NT2/D1 (cell line): ENCODE measurements at regions not wholly inside any gene's neighbourhood (a gene's known extent, or its start where the extent isn't known, plus 50 kb on each side); places are given as distances from the start of the nearest gene placed in this dataset.

Source experiments
- DNase-seq: peaks from one replicate; pipeline ENCODE4 v3.0.0-alpha.2; 2011; ENCODE audit warnings: low read depth, low spot score
- H3K27me3 ChIP-seq: 2 replicates; pipeline ENCODE4 v1.6.0; 2011; ENCODE audit warnings: mild to moderate bottlenecking; ENCODE audit not compliant: insufficient read length, insufficient read depth
- H3K36me3 ChIP-seq: 2 replicates; pipeline ENCODE4 v1.6.1; 2011; ENCODE audit warnings: mild to moderate bottlenecking, low read length, mixed read lengths; ENCODE audit not compliant: insufficient read depth, insufficient read length
- H3K4me1 ChIP-seq: 2 replicates; pipeline ENCODE4 v1.5.1; 2011; ENCODE audit not compliant: insufficient read depth, insufficient read length
- H3K4me3 ChIP-seq: 2 replicates; pipeline ENCODE4 v1.5.1; 2011; ENCODE audit warnings: low read depth; ENCODE audit not compliant: insufficient read length
- H3K9ac ChIP-seq: 2 replicates; pipeline ENCODE4 v1.6.0; 2011; ENCODE audit warnings: low read depth; ENCODE audit not compliant: insufficient read length
- H3K9me3 ChIP-seq: 2 replicates; pipeline ENCODE4 v1.5.1; 2011; ENCODE audit warnings: mild to moderate bottlenecking, low read length; ENCODE audit not compliant: insufficient read depth
- SUZ12 ChIP-seq: IDR thresholded peaks from 2 replicates; pipeline ENCODE4 v1.6.1; 2011; ENCODE audit not compliant: insufficient read length, insufficient read depth; ENCODE audit errors: extremely low read depth
- YY1 ChIP-seq: IDR thresholded peaks from 2 replicates; pipeline ENCODE4 v1.6.1; 2011; ENCODE audit not compliant: insufficient read length, insufficient read depth
- ZNF274 ChIP-seq: IDR thresholded peaks from 2 replicates; pipeline ENCODE4 v1.6.1; 2011; ENCODE audit warnings: mild to moderate bottlenecking, low read depth, low read length

DNA sequence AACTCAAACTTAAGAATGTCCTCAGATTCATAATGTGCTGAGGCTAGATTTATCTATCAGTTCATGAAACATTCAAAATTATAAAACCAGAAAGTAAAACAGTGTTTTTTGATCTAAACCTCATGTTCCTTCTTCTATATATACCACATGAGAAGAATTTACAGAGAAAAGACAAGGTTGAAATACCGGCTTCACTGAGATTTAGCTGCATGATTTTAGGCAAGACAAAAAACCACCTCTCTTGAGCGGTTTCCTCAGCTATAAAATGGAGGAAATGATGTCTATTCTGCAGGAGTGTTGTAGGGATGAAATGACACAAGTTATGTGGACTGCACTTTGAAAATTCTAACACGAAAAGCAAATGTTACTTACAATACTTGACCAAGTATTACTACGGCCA, 80.6 kb upstream of the FOXB1 start:
- H3K9me3 ChIP-seq: no peaks in the 10 kb centered on the region
- no peaks in the 10 kb centered on the region for H3K4me1 ChIP-seq
- H3K27me3 ChIP-seq: peaks cover 3% of the 10 kb centered on the region
- no peaks in the 10 kb centered on the region for H3K36me3 ChIP-seq
- H3K4me3 ChIP-seq: no peak overlapping the region
- DNase-seq: no peak
- no peak overlapping the region for H3K9ac ChIP-seq
- TF ChIP-seq SUZ12 (no peak), YY1 (no peak)

DNA sequence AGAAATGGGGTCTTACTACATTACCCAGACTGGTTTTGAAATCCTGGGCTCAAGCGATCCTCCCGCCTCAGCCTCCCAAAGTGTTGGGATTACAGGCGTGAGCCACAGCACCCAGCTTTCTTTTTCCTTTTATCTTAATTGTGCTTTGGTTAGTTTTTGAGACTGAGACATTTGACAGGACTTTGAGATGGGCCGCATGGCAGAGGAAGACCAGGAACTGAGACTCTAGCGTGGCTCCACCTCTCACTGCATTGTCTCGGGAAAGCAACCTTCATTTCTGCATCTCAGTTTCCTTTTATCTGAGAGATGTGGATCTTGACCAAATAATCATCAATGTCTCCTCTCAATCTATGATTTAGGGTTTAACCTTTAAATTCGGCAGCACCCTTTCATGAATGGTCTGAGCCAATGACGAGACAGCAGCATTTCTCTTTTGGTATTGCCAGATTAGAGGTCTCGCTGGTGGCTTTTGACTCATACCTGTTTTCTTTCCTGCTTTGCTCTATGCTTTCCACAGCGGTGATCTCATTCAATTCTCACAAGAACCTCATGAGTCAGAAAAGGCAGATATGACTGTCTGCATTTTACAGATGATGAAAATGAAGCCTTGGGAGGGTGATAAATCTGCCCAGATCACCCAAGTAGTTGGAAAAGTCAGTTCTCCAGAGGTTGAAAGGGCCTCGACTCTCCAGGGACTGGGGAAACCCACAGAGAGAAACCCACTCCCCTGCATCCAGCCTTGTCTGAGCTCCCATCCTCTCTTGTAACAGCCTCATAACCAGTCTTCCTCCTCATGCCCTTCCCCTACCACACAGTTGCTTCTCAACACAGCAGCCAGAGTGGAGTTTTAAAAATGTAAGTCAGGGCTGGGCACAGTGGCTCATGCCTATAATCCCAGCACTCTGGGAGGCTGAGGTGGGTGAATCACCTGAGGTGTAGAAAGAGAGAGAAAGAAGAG, 84.8 kb upstream of the FOXB1 start:
- no peaks in the 10 kb centered on the region for H3K9me3 ChIP-seq
- no peak overlapping the region for H3K9ac ChIP-seq
- H3K4me1 ChIP-seq: no peaks in the 10 kb centered on the region
- peaks cover 3% of the 10 kb centered on the region for H3K27me3 ChIP-seq
- DNase-seq: no peak
- no peak for TF ChIP-seq SUZ12
- TF ChIP-seq ZNF274: no peak
- no peak for TF ChIP-seq YY1
- H3K4me3 ChIP-seq: no peak overlapping the region
- H3K36me3 ChIP-seq: no peaks in the 10 kb centered on the region

DNA sequence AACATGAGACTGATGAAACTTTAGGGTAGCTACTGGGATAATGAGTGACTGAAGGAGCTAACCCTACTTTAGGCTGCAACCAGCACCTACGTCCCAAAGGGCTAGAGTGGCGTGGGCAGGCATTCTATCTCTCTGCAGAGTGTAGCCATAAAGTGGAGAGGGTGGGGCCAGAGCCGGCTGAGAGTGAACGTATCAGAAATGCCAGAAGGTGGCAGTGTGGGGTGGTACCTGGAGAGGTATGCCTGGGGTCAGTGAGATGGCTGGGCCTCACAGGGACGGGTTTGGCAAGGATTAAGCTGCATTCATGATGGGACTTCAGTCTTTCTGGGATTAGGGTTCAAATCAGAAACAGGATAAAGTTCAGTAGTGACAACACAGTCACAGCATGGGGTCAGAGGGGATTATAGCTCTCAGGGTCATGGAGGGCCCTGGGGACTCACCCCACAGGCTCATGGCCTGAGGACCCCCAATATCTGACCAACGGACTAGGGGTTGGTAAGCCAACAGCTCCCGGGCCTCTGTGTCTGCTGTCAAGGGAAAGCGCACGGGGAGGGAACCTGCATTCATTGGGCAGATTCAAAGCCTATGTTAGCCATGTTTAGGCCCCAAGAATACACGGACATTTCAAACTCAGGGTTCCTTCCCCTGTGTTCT, 86.5 kb upstream of the FOXB1 start:
- H3K9me3 ChIP-seq: no peaks in the 10 kb centered on the region
- DNase-seq: peak; percentile 72
- H3K27me3 ChIP-seq: peaks cover 3% of the 10 kb centered on the region
- H3K4me1 ChIP-seq: no peaks in the 10 kb centered on the region
- no peak overlapping the region for H3K9ac ChIP-seq
- H3K36me3 ChIP-seq: no peaks in the 10 kb centered on the region
- no peak overlapping the region for H3K4me3 ChIP-seq
- TF ChIP-seq ZNF274 (no peak), YY1 (no peak), SUZ12 (no peak)

DNA sequence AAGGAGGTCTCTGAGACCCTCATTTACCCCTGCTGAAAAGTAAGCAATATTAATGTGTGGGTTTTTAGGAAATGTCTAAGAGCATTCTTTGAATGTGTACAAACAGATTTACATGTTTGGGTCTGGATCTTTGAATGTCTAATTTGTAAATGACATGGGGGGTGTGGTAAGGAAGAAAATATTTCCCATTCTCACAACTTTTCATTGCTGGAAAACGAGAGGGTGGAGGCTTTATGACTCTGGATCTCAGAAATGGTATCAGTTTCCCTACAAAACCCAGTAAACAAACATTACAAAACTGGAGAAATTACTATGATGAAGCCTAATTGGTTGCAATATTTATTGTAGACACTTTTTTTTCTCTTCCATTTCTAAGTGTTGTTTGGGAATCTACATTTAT, 98.1 kb upstream of the FOXB1 start:
- no peaks in the 10 kb centered on the region for H3K9me3 ChIP-seq
- TF ChIP-seq SUZ12 (no peak), YY1 (no peak)
- H3K27me3 ChIP-seq: no peaks in the 10 kb centered on the region

DNA sequence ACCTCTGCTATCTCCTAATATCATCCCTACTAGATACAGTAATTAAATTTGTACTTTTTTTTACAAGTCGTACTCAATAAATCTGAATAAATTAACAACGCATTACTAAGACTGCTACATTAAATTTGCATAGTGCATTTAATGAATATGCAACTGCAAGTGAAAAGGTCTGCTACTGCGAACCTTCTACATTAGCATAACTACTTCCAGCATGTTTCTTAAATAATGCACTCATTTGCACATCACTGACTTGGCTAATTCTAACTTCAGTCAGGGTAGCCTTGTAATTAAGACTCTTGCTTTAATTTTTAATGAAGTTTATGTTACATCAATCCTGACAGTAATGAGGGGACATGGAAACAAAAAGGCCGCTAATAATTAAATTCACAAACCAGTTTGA, 98.9 kb upstream of the FOXB1 start:
- no peak overlapping the region for H3K9ac ChIP-seq
- DNase-seq: no peak
- TF ChIP-seq SUZ12: no peak
- no peak for TF ChIP-seq ZNF274
- no peak for TF ChIP-seq YY1
- no peaks in the 10 kb centered on the region for H3K36me3 ChIP-seq
- no peak overlapping the region for H3K4me3 ChIP-seq
- no peaks in the 10 kb centered on the region for H3K9me3 ChIP-seq
- no peaks in the 10 kb centered on the region for H3K4me1 ChIP-seq
- H3K27me3 ChIP-seq: no peaks in the 10 kb centered on the region

More for the DNA sequence above, 98.1 kb upstream of the FOXB1 start:
- no peak overlapping the region for H3K9ac ChIP-seq
- H3K4me1 ChIP-seq: no peaks in the 10 kb centered on the region
- H3K36me3 ChIP-seq: no peaks in the 10 kb centered on the region
- no peak for DNase-seq
- H3K4me3 ChIP-seq: no peak overlapping the region

DNA sequence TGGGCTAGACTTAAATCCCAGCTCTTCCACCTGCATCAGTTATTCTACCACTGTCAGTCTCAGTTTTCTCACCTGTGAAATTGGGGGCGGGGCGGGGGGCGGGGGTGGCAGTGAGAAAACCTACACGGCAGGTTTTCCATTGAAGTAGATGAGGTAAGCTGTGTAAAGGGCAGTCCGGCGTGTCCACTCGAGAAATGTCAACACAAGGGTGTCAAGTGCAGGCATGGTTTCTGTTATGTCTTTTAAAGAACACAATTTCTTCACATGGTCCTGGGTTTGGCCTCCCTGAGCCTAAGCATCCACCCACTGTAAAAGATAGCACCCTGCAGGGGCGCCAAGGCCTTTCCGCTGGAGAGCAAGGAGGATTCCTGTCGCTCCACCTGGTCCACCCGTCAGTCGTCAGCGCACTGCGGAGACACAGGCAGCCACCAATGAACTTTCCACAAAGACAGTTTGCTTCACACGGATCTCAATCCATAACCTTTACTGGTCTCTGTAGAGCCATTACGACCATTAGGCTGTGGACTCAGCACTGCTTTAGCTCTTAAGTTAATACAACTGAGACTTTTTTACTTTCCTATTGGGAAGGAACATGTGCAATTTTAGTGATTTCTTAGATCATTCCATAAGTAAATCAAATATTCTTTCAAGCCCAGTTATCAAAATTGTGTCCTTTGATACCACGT, 99.5 kb upstream of the FOXB1 start:
- H3K4me3 ChIP-seq: no peak overlapping the region
- H3K9ac ChIP-seq: no peak overlapping the region
- no peaks in the 10 kb centered on the region for H3K9me3 ChIP-seq
- TF ChIP-seq YY1: no peak
- no peak for TF ChIP-seq SUZ12
- no peak for TF ChIP-seq ZNF274
- H3K27me3 ChIP-seq: no peaks in the 10 kb centered on the region
- no peaks in the 10 kb centered on the region for H3K4me1 ChIP-seq
- no peaks in the 10 kb centered on the region for H3K36me3 ChIP-seq
- no peak for DNase-seq

DNA sequence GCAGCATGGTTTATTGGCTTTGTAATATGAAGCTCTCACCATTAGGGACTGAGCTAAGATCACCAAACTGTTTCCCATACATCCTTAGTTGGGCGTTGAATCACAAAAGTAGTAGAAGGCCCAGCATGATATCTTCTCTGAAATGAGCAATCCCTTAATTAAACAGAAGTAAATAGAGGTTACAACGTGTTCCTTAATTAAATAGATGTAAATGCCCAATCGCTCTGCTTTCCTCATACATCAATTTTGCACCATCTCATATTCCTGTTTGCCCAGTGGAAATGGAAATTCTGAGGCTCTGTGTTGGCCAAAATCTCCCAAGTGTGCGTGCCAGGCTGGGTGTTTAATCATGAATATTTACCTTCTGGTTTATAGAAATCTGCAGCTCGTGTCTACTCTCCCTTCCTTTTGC, 107.4 kb upstream of the FOXB1 start:
- Histone ChIP-seq H3K9me3 (no peaks in the 10 kb centered on the region), H3K27me3 (no peaks in the 10 kb centered on the region), H3K36me3 (no peaks in the 10 kb centered on the region), H3K4me1 (no peaks in the 10 kb centered on the region), H3K4me3 (no peak overlapping the region), H3K9ac (no peak overlapping the region)
- DNase-seq: no peak
- TF ChIP-seq SUZ12 (no peak), ZNF274 (no peak), YY1 (no peak)
